Keratinocyte (primary cell): ENCODE measurements at regions not wholly inside any gene's neighbourhood (a gene's known extent, or its start where the extent isn't known, plus 50 kb on each side); places are given as distances from the start of the nearest gene placed in this dataset.

Source experiments
- DNase-seq: peaks from one replicate; pipeline ENCODE4 v3.0.0-alpha.2; 2011; ENCODE audit warnings: low read depth, missing footprints, low spot score
- FAIRE-seq: peaks from 2 replicates; lab custom pipeline; 2011; peaks lifted over from hg19 to GRCh38; lab: Jason Lieb, UNC
- H2AFZ ChIP-seq: 2 replicates; pipeline ENCODE4 v1.6.0; 2012; ENCODE audit warnings: low read length, control low read depth, inconsistent platforms; ENCODE audit not compliant: control insufficient read depth
- H3K27ac ChIP-seq: 2 replicates; pipeline ENCODE4 v1.5.1; 2011; ENCODE audit warnings: low read length; ENCODE audit not compliant: control insufficient read depth, insufficient read depth
- H3K27me3 ChIP-seq: 3 replicates; pipeline ENCODE4 v1.6.0; 2011; ENCODE audit warnings: low read length; ENCODE audit not compliant: control insufficient read depth, insufficient read depth; ENCODE audit errors: extremely low read depth
- H3K36me3 ChIP-seq, 2 experiments: 2 replicates in 1 of 2; 3 replicates in 1 of 2; pipeline ENCODE4 v1.5.1; 2011; ENCODE audit warnings: low read length in 2 of 2, mild to moderate bottlenecking in 1 of 2; ENCODE audit not compliant: control insufficient read depth in 2 of 2, insufficient read depth in 2 of 2; ENCODE audit errors: extremely low read depth in 1 of 2
- H3K4me1 ChIP-seq: 3 replicates; pipeline ENCODE4 v1.5.1; 2011; ENCODE audit warnings: low read length; ENCODE audit not compliant: control insufficient read depth, insufficient read depth; ENCODE audit errors: extremely low read depth
- H3K4me2 ChIP-seq: 3 replicates; pipeline ENCODE4 v1.6.0; 2011; ENCODE audit warnings: low read depth, low read length; ENCODE audit not compliant: control insufficient read depth, insufficient read depth; ENCODE audit errors: extremely low read depth
- H3K4me3 ChIP-seq, 3 experiments: fragments of 200-600 bp in 1 of 3; sonication (generic) in 1 of 3; 2 replicates in 2 of 3; 3 replicates in 1 of 3; pipeline ENCODE4 v1.5.1; 2011 to 2016; ENCODE audit warnings: low read length in 3 of 3, mild to moderate bottlenecking in 3 of 3, control low read depth in 2 of 3, inconsistent platforms in 1 of 3, low read depth in 1 of 3, mixed read lengths in 1 of 3, mixed run types in 1 of 3, moderate library complexity in 1 of 3; ENCODE audit not compliant: control insufficient read depth in 2 of 3, insufficient read depth in 2 of 3; ENCODE audit errors: extremely low read depth in 1 of 3
- H3K79me2 ChIP-seq: 2 replicates; pipeline ENCODE4 v1.6.0; 2012; ENCODE audit warnings: low read length; ENCODE audit not compliant: control insufficient read depth, insufficient read depth
- H3K9ac ChIP-seq: 3 replicates; pipeline ENCODE4 v1.6.0; 2011; ENCODE audit warnings: low read length; ENCODE audit not compliant: control insufficient read depth, insufficient read depth; ENCODE audit errors: extremely low read depth
- H3K9me1 ChIP-seq: 3 replicates; pipeline ENCODE4 v1.6.0; 2011; ENCODE audit warnings: low read length; ENCODE audit not compliant: control insufficient read depth, insufficient read depth; ENCODE audit errors: extremely low read depth
- H3K9me3 ChIP-seq: 2 replicates; pipeline ENCODE4 v1.5.1; 2012; ENCODE audit warnings: low read depth, low read length; ENCODE audit not compliant: control insufficient read depth
- H4K20me1 ChIP-seq: 3 replicates; pipeline ENCODE4 v1.6.0; 2011; ENCODE audit warnings: low read length; ENCODE audit not compliant: control insufficient read depth, insufficient read depth; ENCODE audit errors: extremely low read depth
- CTCF ChIP-seq, 3 experiments: IDR thresholded peaks in 1 of 3; conservative IDR thresholded peaks in 1 of 3; optimal IDR thresholded peaks in 1 of 3; 2 replicates in 2 of 3; 3 replicates in 1 of 3; pipeline versions ENCODE3 to v1.5.1; 2011; ENCODE audit warnings: low read length in 3 of 3, mild to moderate bottlenecking in 3 of 3, moderate library complexity in 2 of 3, control low read depth in 1 of 3, inconsistent platforms in 1 of 3; ENCODE audit not compliant: insufficient read depth in 2 of 3; ENCODE audit errors: extremely low read depth in 1 of 3
- EZH2 ChIP-seq: IDR thresholded peaks from one replicate; pipeline ENCODE4 v1.6.1; 2012; ENCODE audit warnings: inconsistent platforms, mild to moderate bottlenecking, low read length, moderate library complexity
- dilution Hi-C: fragments of 300-500 bp; cut with MboI; formaldehyde crosslinking; loops from one replicate; pipeline ENCODE4 v1.7.0; 2020; ENCODE audit warnings: low sequenced_read_pairs; ENCODE audit not compliant: extremely low pct_ligation_motif_present

- no peak for TF ChIP-seq CTCF (optimal IDR thresholded peaks at IDR 0.05 in 1 of 3, IDR thresholded peaks at IDR 0.05 in 1 of 3, conservative IDR thresholded peaks at IDR 0.05 in 1 of 3; ENCODE audit: extremely low read depth in 1 of 3, insufficient read depth in 2 of 3, low read length in 3 of 3)
- dilution Hi-C loops = no loop called here
- Histone ChIP-seq H2AFZ (no peak overlapping the region), H3K27ac (no peak overlapping the region), H3K9me1 (no peaks in the 10 kb centered on the region), H3K79me2 (no peaks in the 10 kb centered on the region), H3K36me3 (no peaks in the 10 kb centered on the region), H3K4me1 (no peaks in the 10 kb centered on the region), H3K4me2 (no peak overlapping the region), H3K27me3 (no peaks in the 10 kb centered on the region), H3K9me3 (peaks cover 2% of the 10 kb centered on the region), H3K4me3 (no peak overlapping the region), H3K9ac (no peak overlapping the region), H4K20me1 (no peaks in the 10 kb centered on the region)
- FAIRE-seq (no peak), DNase-seq (no peak)
Observed at GRCh38 chr11:134564472-134565200, 152.6 kb upstream of the B3GAT1 start.

- DNase-seq (no peak), FAIRE-seq (no peak)
Observed at GRCh38 chr11:134562941-134563471, 151.0 kb upstream of the B3GAT1 start.

More at GRCh38 chr11:134562941-134563471, 151.0 kb upstream of the B3GAT1 start:
- Histone ChIP-seq H3K4me3 (no peak overlapping the region), H3K9me3 (peaks cover 2% of the 10 kb centered on the region), H3K79me2 (no peaks in the 10 kb centered on the region), H3K27me3 (no peaks in the 10 kb centered on the region), H2AFZ (no peak overlapping the region), H3K4me2 (no peak overlapping the region), H4K20me1 (no peaks in the 10 kb centered on the region), H3K4me1 (no peaks in the 10 kb centered on the region), H3K36me3 (no peaks in the 10 kb centered on the region), H3K9ac (no peak overlapping the region), H3K9me1 (no peaks in the 10 kb centered on the region), H3K27ac (no peak overlapping the region)
- dilution Hi-C loops = no loop called here
- TF ChIP-seq EZH2 (no peak), CTCF (optimal IDR thresholded peaks at IDR 0.05 in 1 of 3, IDR thresholded peaks at IDR 0.05 in 1 of 3, conservative IDR thresholded peaks at IDR 0.05 in 1 of 3; ENCODE audit: extremely low read depth in 1 of 3, insufficient read depth in 2 of 3, low read length in 3 of 3) (no peak)
